H9 (cell line): ENCODE measurements at regions not wholly inside any gene's neighbourhood (a gene's known extent, or its start where the extent isn't known, plus 50 kb on each side); places are given as distances from the start of the nearest gene placed in this dataset.

Experiments used
- DNase-seq: peaks from one replicate; pipeline ENCODE4 v3.0.0-alpha.2; 2017
- H2AFZ ChIP-seq: one replicate; pipeline ENCODE4 v1.6.1; 2013; ENCODE audit warnings: mild to moderate bottlenecking, low read length, control low read depth, moderate library complexity
- H2AK5ac ChIP-seq: 2 replicates; pipeline ENCODE4 v1.6.1; 2013; ENCODE audit warnings: low read length, control low read depth, mixed read lengths; ENCODE audit not compliant: insufficient read length
- H2BK120ac ChIP-seq: one replicate; pipeline ENCODE4 v1.6.1; 2013; ENCODE audit warnings: low read depth, mild to moderate bottlenecking, low read length, control low read depth, inconsistent platforms; ENCODE audit not compliant: poor library complexity, severe bottlenecking
- H2BK12ac ChIP-seq: 2 replicates; pipeline ENCODE4 v1.6.1; 2013; ENCODE audit warnings: low read length, control low read depth, mixed read lengths, low read depth; ENCODE audit not compliant: insufficient read length
- H2BK15ac ChIP-seq: 2 replicates; pipeline ENCODE4 v1.6.1; 2013; ENCODE audit warnings: low read depth, low read length, control low read depth
- H2BK20ac ChIP-seq: one replicate; pipeline ENCODE4 v1.6.1; 2013; ENCODE audit warnings: low read depth, mild to moderate bottlenecking, low read length, control low read depth, inconsistent platforms; ENCODE audit not compliant: poor library complexity, severe bottlenecking
- H2BK5ac ChIP-seq: 2 replicates; pipeline ENCODE4 v1.6.1; 2013; ENCODE audit warnings: low read length, control low read depth, mixed read lengths; ENCODE audit not compliant: insufficient read length
- H3K14ac ChIP-seq: 2 replicates; pipeline ENCODE4 v1.6.1; 2013; ENCODE audit warnings: low read length, control low read depth; ENCODE audit not compliant: insufficient read depth
- H3K18ac ChIP-seq: 2 replicates; pipeline ENCODE4 v1.6.1; 2013; ENCODE audit warnings: low read depth, mild to moderate bottlenecking, mixed read lengths, low read length, control low read depth; ENCODE audit not compliant: insufficient read length
- H3K23ac ChIP-seq: 2 replicates; pipeline ENCODE4 v1.6.1; 2013; ENCODE audit warnings: low read length, control low read depth, mixed read lengths, low read depth; ENCODE audit not compliant: insufficient read length
- H3K23me2 ChIP-seq: 2 replicates; pipeline ENCODE4 v1.6.1; 2013; ENCODE audit warnings: low read depth, mild to moderate bottlenecking, mixed read lengths, low read length, control low read depth; ENCODE audit not compliant: insufficient read length, poor library complexity, severe bottlenecking
- H3K27ac ChIP-seq: 2 replicates; pipeline ENCODE4 v1.5.1; 2013; ENCODE audit warnings: low read length, control low read depth, mixed read lengths, low read depth; ENCODE audit not compliant: insufficient read length
- H3K27me3 ChIP-seq: 2 replicates; pipeline ENCODE4 v1.6.1; 2013; ENCODE audit warnings: low read length, control low read depth, inconsistent platforms; ENCODE audit not compliant: insufficient read depth
- H3K4ac ChIP-seq: 2 replicates; pipeline ENCODE4 v1.6.1; 2013; ENCODE audit warnings: low read depth, mild to moderate bottlenecking, control low read depth, inconsistent platforms, low read length, moderate library complexity
- H3K4me1 ChIP-seq: 2 replicates; pipeline ENCODE4 v1.6.1; 2013; ENCODE audit warnings: low read length, control low read depth, inconsistent platforms; ENCODE audit not compliant: insufficient read depth
- H3K4me2 ChIP-seq: 2 replicates; pipeline ENCODE4 v1.6.1; 2013; ENCODE audit warnings: low read length, control low read depth, mixed read lengths; ENCODE audit not compliant: insufficient read length, insufficient read depth
- H3K56ac ChIP-seq: 2 replicates; pipeline ENCODE4 v1.6.1; 2013; ENCODE audit warnings: low read depth, mild to moderate bottlenecking, mixed read lengths, low read length, control low read depth; ENCODE audit not compliant: insufficient read length
- H3K79me1 ChIP-seq: 2 replicates; pipeline ENCODE4 v1.6.1; 2013; ENCODE audit warnings: low read depth, mild to moderate bottlenecking, moderate library complexity, low read length, control low read depth, inconsistent platforms; ENCODE audit not compliant: insufficient read depth, poor library complexity, severe bottlenecking
- H3K79me2 ChIP-seq: 2 replicates; pipeline ENCODE4 v1.6.1; 2013; ENCODE audit warnings: low read length, control low read depth, inconsistent platforms; ENCODE audit not compliant: insufficient read depth
- H3K9ac ChIP-seq: 2 replicates; pipeline ENCODE4 v1.6.1; 2013; ENCODE audit warnings: low read length, control low read depth, mixed read lengths; ENCODE audit not compliant: insufficient read length; ENCODE audit errors: extremely low read depth
- H3K9me3 ChIP-seq: one replicate; pipeline ENCODE4 v1.6.1; 2013; ENCODE audit warnings: low read depth, low read length, inconsistent platforms; ENCODE audit not compliant: control insufficient read depth
- H3T11ph ChIP-seq: one replicate; pipeline ENCODE4 v1.6.1; 2013; ENCODE audit warnings: mild to moderate bottlenecking, low read length, control low read depth, inconsistent platforms
- H4K20me1 ChIP-seq: one replicate; pipeline ENCODE4 v1.6.1; 2013; ENCODE audit not compliant: control insufficient read depth, insufficient read length, insufficient read depth
- H4K5ac ChIP-seq: 2 replicates; pipeline ENCODE4 v1.6.1; 2013; ENCODE audit warnings: low read depth, mild to moderate bottlenecking, mixed read lengths, low read length, control low read depth; ENCODE audit not compliant: insufficient read length
- H4K8ac ChIP-seq: replicated peaks from 2 replicates; pipeline ENCODE4 v1.6.1; 2013; ENCODE audit warnings: low read length, control low read depth, mixed read lengths, low read depth; ENCODE audit not compliant: insufficient read length
- H4K91ac ChIP-seq: 2 replicates; pipeline ENCODE4 v1.6.1; 2013; ENCODE audit warnings: low read depth, mild to moderate bottlenecking, moderate library complexity, mixed read lengths, low read length, control low read depth; ENCODE audit not compliant: insufficient read length
- H3K27ac Mint-ChIP-seq, 3 experiments: 2 replicates in 2 of 3; 3 replicates in 1 of 3; pipeline ENCODE4 v1.8.0; 2020 to 2021; ENCODE audit warnings: mixed read lengths in 3 of 3, mild to moderate bottlenecking in 1 of 3, moderate library complexity in 1 of 3
- H3K27me3 Mint-ChIP-seq: 2 replicates; pipeline ENCODE4 v1.8.0; 2021; ENCODE audit warnings: low read depth, mild to moderate bottlenecking, moderate library complexity, mixed read lengths
- H3K36me3 Mint-ChIP-seq, 3 experiments: 2 replicates in 2 of 3; 3 replicates in 1 of 3; pipeline ENCODE4 v1.8.0; 2020 to 2021; ENCODE audit warnings: low read depth in 3 of 3, mixed read lengths in 3 of 3; ENCODE audit not compliant: insufficient read depth in 1 of 3
- H3K4me1 Mint-ChIP-seq, 2 experiments: 2 replicates each; pipeline ENCODE4 v1.8.0; 2020; ENCODE audit warnings: mixed read lengths in 2 of 2
- H3K4me3 Mint-ChIP-seq, 2 experiments: 2 replicates in 1 of 2; 3 replicates in 1 of 2; pipeline ENCODE4 v1.8.0; 2020 to 2021; ENCODE audit warnings: mild to moderate bottlenecking in 2 of 2, mixed read lengths in 2 of 2, moderate library complexity in 1 of 2
- H3K9me3 Mint-ChIP-seq, 2 experiments: 2 replicates in 1 of 2; 3 replicates in 1 of 2; pipeline ENCODE4 v1.8.0; 2020; ENCODE audit warnings: mild to moderate bottlenecking in 2 of 2, mixed read lengths in 2 of 2, moderate library complexity in 1 of 2
- CTCF ChIP-seq: fragments of 200-600 bp; sonication (generic); conservative IDR thresholded peaks from 3 replicates; pipeline ENCODE4 v1.8.0; 2021; ENCODE audit warnings: antibody characterized with exemption, mild to moderate bottlenecking
- WGBS: extraction: QIAGEN DNeasy Blood & Tissue Kit; methylation state at CpG from one replicate; pipeline ENCODE4 v1.1.7; 2013; ENCODE audit warnings: missing lambda C conversion rate, low lambda C conversion rate, mixed read lengths; ENCODE audit not compliant: insufficient read length; ENCODE audit errors: extremely low coverage; 5-methylcytosine and 5-hydroxymethylcytosine counted together

- DNase-seq, result no peak
- Histone ChIP-seq H2BK5ac (no peak overlapping the region), H2BK20ac (no peak overlapping the region), H3K23ac (no peak overlapping the region), H3K14ac (no peak overlapping the region), H3K4ac (no peak overlapping the region), H3K9me3 (no peaks in the 10 kb centered on the region), H4K8ac (no peak overlapping the region), H3K79me2 (no peaks in the 10 kb centered on the region), H2BK12ac (no peak overlapping the region), H4K91ac (no peak overlapping the region), H4K20me1 (no peaks in the 10 kb centered on the region), H3T11ph (no peak overlapping the region), H3K79me1 (no peaks in the 10 kb centered on the region), H3K27ac (no peak overlapping the region), H2AFZ (no peak overlapping the region), H2AK5ac (no peak overlapping the region), H3K9ac (no peak overlapping the region), H3K4me2 (no peak overlapping the region), H3K23me2 (no peaks in the 10 kb centered on the region), H3K18ac (no peak overlapping the region), H3K27me3 (no peaks in the 10 kb centered on the region), H3K56ac (no peak overlapping the region), H2BK15ac (no peak overlapping the region), H3K4me1 (peaks cover 4% of the 10 kb centered on the region; the same call in 1 of the 2 replicates), H4K5ac (no peak overlapping the region), H2BK120ac (no peak overlapping the region)
- no peak overlapping the region for H3K4me3 Mint-ChIP-seq
- no CpG with 5 or more reads among the region's 12 CpGs for WGBS
- no peak overlapping the region; a peak in 2 of 7 replicates for H3K27ac Mint-ChIP-seq
- peaks cover 0 to 4% (median 0%) of the 10 kb centered on the region in 3 experiments; a peak in 3 of 7 replicates for H3K36me3 Mint-ChIP-seq
- H3K9me3 Mint-ChIP-seq, result peaks cover 0 to 4% of the 10 kb centered on the region in 2 experiments; a peak in 1 of 5 replicates
- peaks cover 16 to 30% of the 10 kb centered on the region in 2 experiments for H3K4me1 Mint-ChIP-seq
- no peak for TF ChIP-seq CTCF
- H3K27me3 Mint-ChIP-seq, result peaks cover 10% of the 10 kb centered on the region
Measured at GRCh38 chr12:4015225-4016091, 142.3 kb upstream of the PARP11 start.
